SU-DHL-6 (cell line): ENCODE measurements at regions not wholly inside any gene's neighbourhood (a gene's known extent, or its start where the extent isn't known, plus 50 kb on each side); places are given as distances from the start of the nearest gene placed in this dataset.

Experiments used
- H2AFZ ChIP-seq: fragments of 200-600 bp; sonication (generic); 2 replicates; pipeline ENCODE4 v1.6.1; 2014; ENCODE audit warnings: low read depth, mild to moderate bottlenecking, moderate library complexity, mixed read lengths, antibody characterized with exemption, low read length; ENCODE audit not compliant: severe bottlenecking
- H3F3A ChIP-seq: fragments of 200-600 bp; shearing (Covaris generic); 2 replicates; pipeline ENCODE4 v1.6.0; 2016; ENCODE audit warnings: antibody characterized with exemption, mild to moderate bottlenecking; ENCODE audit not compliant: insufficient read depth
- H3K27ac ChIP-seq: fragments of 200-600 bp; sonication (generic); 2 replicates; pipeline ENCODE4 v1.5.1; 2016; ENCODE audit warnings: low read depth, mild to moderate bottlenecking, low read length, moderate library complexity, mixed read lengths
- H3K27me3 ChIP-seq: fragments of 200-600 bp; sonication (generic), shearing (Covaris generic); 2 replicates; pipeline ENCODE4 v1.6.0; 2014; ENCODE audit warnings: mild to moderate bottlenecking, low read length
- H3K36me3 ChIP-seq: fragments of 200-600 bp; sonication (generic); 2 replicates; pipeline ENCODE4 v1.6.1; 2014; ENCODE audit warnings: mild to moderate bottlenecking, low read length, mixed read lengths
- H3K4me2 ChIP-seq: fragments of 300-600, 200-600 bp; shearing (Covaris generic), sonication (generic); 2 replicates; pipeline ENCODE4 v1.6.0; 2014; ENCODE audit warnings: low read length, low read depth, mild to moderate bottlenecking; ENCODE audit not compliant: poor library complexity, severe bottlenecking
- H3K4me3 ChIP-seq: fragments of 200-600 bp; sonication (generic); 2 replicates; pipeline ENCODE4 v1.5.1; 2014; ENCODE audit warnings: antibody characterized with exemption, low read length, mild to moderate bottlenecking, mixed read lengths; ENCODE audit not compliant: insufficient read depth, poor library complexity, severe bottlenecking
- H3K79me2 ChIP-seq: fragments of 200-600 bp; sonication (generic); 2 replicates; pipeline ENCODE4 v1.6.1; 2014; ENCODE audit warnings: mild to moderate bottlenecking, low read length, moderate library complexity; ENCODE audit not compliant: insufficient read depth
- H3K9ac ChIP-seq: fragments of 200-600 bp; sonication (generic); 2 replicates; pipeline ENCODE4 v1.7.0; 2014; ENCODE audit warnings: mild to moderate bottlenecking, low read length
- H3K9me2 ChIP-seq: fragments of 200-600 bp; sonication (generic); replicated peaks from 2 replicates; pipeline ENCODE4 v1.6.1; 2014; ENCODE audit warnings: low read length; ENCODE audit not compliant: insufficient read depth
- H3K9me3 ChIP-seq: fragments of 200-600 bp; sonication (generic); 2 replicates; pipeline ENCODE4 v1.6.1; 2014; ENCODE audit warnings: low read length, mixed read lengths; ENCODE audit not compliant: insufficient read depth
- H4K20me1 ChIP-seq: fragments of 200-600 bp; sonication (generic); 2 replicates; pipeline ENCODE4 v1.6.1; 2014; ENCODE audit warnings: low read depth, mild to moderate bottlenecking, antibody characterized with exemption, low read length, moderate library complexity, mixed read lengths
- CTCF ChIP-seq: fragments of 200-600 bp; sonication (generic); IDR thresholded peaks from one replicate; pipeline ENCODE4 v1.5.1; 2017; ENCODE audit warnings: antibody characterized with exemption, mild to moderate bottlenecking, low read length, moderate library complexity; ENCODE audit not compliant: insufficient read depth, poor library complexity, severe bottlenecking
- EZH2phosphoT487 ChIP-seq: fragments of 200-600 bp; sonication (generic), shearing (Covaris generic); conservative IDR thresholded peaks from 2 replicates; pipeline ENCODE4 v1.6.1; 2018; ENCODE audit warnings: mild to moderate bottlenecking, antibody characterized with exemption, low read length, moderate library complexity, mixed read lengths

GRCh38 chr2:145288650-145289496 lies 769.0 kb upstream of the ZEB2 start:
- Histone ChIP-seq H3K27ac (no peak overlapping the region), H3K9me3 (no peaks in the 10 kb centered on the region), H3K79me2 (no peaks in the 10 kb centered on the region), H3K4me3 (no peak overlapping the region), H2AFZ (no peak overlapping the region), H3K9ac (no peak overlapping the region), H4K20me1 (no peaks in the 10 kb centered on the region), H3K4me2 (no peak overlapping the region), H3K27me3 (no peaks in the 10 kb centered on the region), H3F3A (no peaks in the 10 kb centered on the region), H3K9me2 (no peaks in the 10 kb centered on the region), H3K36me3 (no peaks in the 10 kb centered on the region)
- no peak for TF ChIP-seq EZH2phosphoT487
- no peak for TF ChIP-seq CTCF

GRCh38 chr2:145287736-145288135 lies 767.8 kb upstream of the ZEB2 start:
- H3K9ac ChIP-seq, result no peak overlapping the region

GRCh38 chr2:145286716-145287275 lies 766.9 kb upstream of the ZEB2 start:
- Histone ChIP-seq H3K9me3 (no peaks in the 10 kb centered on the region), H3K9me2 (no peaks in the 10 kb centered on the region), H3K4me2 (no peak overlapping the region), H3F3A (no peaks in the 10 kb centered on the region), H3K79me2 (no peaks in the 10 kb centered on the region), H4K20me1 (no peaks in the 10 kb centered on the region), H3K27ac (no peak overlapping the region), H3K36me3 (no peaks in the 10 kb centered on the region), H3K9ac (no peak overlapping the region), H3K27me3 (no peaks in the 10 kb centered on the region), H2AFZ (no peak overlapping the region), H3K4me3 (no peak overlapping the region)
- no peak for TF ChIP-seq EZH2phosphoT487
- no peak for TF ChIP-seq CTCF

More at GRCh38 chr2:145287736-145288135, 767.8 kb upstream of the ZEB2 start:
- Histone ChIP-seq H3F3A (no peaks in the 10 kb centered on the region), H3K27me3 (no peaks in the 10 kb centered on the region), H3K36me3 (no peaks in the 10 kb centered on the region), H3K4me2 (no peak overlapping the region), H4K20me1 (no peaks in the 10 kb centered on the region), H3K9me2 (no peaks in the 10 kb centered on the region), H3K4me3 (no peak overlapping the region), H3K79me2 (no peaks in the 10 kb centered on the region), H3K9me3 (no peaks in the 10 kb centered on the region), H2AFZ (no peak overlapping the region), H3K27ac (no peak overlapping the region)
- TF ChIP-seq EZH2phosphoT487 (no peak), CTCF (no peak)
